WI38 (cell line): ENCODE measurements at regions not wholly inside any gene's neighbourhood (a gene's known extent, or its start where the extent isn't known, plus 50 kb on each side); places are given as distances from the start of the nearest gene placed in this dataset.

ENCODE experiments used
- H3K4me3 ChIP-seq: 2 replicates; pipeline ENCODE4 v1.5.1; 2011; ENCODE audit warnings: low read depth, mild to moderate bottlenecking, control low read depth, low read length
- TF ChIP-seq, protein P1 (sequence below): IDR thresholded peaks from 2 replicates; pipeline ENCODE4 v1.5.1; 2012; ENCODE audit warnings: low read depth, mild to moderate bottlenecking, control low read depth, low read length

DNA sequence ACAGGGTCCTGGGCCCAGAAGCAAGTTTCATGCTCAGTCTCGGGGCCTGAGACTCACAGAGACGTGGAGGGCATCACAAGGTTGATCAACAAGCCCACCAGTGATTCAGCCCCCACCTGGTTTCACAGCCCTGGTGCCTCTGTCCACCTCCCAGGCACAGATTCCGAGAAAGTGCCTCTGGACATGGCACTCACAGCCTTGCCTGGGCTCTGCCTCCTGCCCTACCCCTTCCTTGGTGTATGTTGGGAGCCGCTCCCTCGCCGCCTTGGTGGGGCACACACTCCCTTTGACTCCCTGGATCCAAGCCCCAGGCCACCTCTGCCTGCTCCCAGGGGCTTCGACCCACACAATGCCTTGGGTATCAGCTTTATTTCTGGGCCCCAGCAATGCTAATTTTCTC is 200.8 kb upstream of the PPP2R2D start:
- H3K4me3 ChIP-seq = no peak overlapping the region
- TF ChIP-seq, protein P1, sequence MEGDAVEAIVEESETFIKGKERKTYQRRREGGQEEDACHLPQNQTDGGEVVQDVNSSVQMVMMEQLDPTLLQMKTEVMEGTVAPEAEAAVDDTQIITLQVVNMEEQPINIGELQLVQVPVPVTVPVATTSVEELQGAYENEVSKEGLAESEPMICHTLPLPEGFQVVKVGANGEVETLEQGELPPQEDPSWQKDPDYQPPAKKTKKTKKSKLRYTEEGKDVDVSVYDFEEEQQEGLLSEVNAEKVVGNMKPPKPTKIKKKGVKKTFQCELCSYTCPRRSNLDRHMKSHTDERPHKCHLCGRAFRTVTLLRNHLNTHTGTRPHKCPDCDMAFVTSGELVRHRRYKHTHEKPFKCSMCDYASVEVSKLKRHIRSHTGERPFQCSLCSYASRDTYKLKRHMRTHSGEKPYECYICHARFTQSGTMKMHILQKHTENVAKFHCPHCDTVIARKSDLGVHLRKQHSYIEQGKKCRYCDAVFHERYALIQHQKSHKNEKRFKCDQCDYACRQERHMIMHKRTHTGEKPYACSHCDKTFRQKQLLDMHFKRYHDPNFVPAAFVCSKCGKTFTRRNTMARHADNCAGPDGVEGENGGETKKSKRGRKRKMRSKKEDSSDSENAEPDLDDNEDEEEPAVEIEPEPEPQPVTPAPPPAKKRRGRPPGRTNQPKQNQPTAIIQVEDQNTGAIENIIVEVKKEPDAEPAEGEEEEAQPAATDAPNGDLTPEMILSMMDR = no peak

DNA sequence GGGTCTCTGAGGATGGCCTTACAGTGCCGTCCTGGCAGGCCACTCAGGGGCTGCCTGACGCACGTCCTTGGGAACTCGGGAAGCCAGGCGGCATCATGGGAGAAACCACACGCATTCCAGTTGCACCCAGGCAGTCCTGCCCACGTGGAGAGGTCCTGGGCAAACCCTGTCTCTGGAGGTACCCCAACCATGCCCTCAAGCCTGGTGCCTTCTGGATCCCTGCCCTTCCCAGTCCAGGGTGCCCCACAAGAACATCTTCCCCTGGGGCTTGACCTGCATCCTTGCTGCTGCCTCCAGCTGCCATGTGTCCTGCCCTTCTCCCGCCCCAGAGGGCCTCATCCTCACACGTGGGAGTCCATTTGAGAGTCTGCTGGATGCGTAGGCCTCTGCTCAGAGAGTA is 200.3 kb upstream of the PPP2R2D start:
- no peak overlapping the region for H3K4me3 ChIP-seq
- TF ChIP-seq, protein P1 = no peak

GRCh38 chr10:131701131-131701947 is 199.5 kb upstream of the PPP2R2D start:
- TF ChIP-seq, protein P1 = no peak
- H3K4me3 ChIP-seq = no peak overlapping the region

DNA sequence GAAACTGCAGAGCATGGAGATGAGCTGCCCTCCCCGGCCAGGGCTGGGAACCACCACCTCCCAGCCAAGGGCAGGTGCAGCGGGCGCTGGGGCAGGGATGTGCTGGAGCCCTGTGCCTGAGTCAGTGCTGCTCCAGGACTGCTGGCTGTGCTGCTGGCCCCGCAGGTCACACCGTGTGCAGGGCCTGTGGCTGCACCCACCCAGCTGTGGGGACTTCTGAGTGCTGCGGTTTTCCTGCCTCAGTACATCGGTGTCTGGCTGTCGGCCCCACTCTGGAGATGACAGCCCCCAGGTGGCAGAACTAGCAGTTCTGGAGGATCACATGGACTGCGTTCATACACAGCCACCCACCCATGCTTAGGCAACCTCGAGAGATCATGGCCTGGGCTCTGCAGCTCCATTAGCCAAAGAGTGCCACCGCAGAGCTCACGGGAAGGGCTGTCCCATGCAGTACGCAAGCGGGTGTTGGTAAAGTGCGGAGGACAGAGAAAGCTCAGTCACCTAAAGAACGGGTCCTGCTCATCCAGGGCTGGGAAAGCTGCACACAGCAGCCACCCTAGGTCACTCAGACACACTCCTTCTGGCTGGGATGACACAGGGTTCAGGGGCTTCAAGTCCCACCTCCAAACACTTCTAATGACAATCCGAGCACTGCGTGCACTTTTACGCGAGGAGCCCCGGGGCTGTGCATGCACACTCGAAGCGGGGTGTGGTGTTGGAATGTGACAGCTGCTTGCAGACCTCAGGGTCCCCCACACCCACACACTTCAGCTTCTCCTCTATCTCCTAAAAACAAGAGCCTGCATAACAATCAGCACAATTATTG is 198.1 kb upstream of the PPP2R2D start:
- H3K4me3 ChIP-seq = no peak overlapping the region
- TF ChIP-seq, protein P1 = no peak

- no peak overlapping the region for H3K4me3 ChIP-seq
- TF ChIP-seq, protein P1 = no peak
Measured at GRCh38 chr10:131703541-131703940, 197.3 kb upstream of the PPP2R2D start.

DNA sequence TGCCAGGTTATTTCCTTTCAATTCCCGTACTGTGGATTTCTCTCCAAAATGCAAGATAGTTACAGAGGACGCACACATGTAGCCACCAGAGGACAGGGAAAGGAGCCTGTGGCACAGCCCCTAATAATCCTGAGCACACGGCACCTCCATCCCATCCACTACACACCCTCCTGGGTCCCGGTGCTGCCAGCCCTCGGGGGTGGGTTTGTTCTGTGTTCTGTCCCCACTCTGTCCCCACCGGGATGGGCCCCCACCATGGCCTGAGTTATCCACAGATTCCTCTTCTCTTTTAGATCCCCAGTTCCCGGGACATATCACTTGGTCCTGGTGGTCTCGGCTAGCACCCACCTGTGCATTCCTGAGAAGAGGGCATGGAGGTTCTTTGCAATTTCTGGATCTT is 196.9 kb upstream of the PPP2R2D start:
- TF ChIP-seq, protein P1 = no peak
- no peak overlapping the region for H3K4me3 ChIP-seq

GRCh38 chr10:131706476-131706875 is 194.3 kb upstream of the PPP2R2D start:
- no peak overlapping the region for H3K4me3 ChIP-seq
- TF ChIP-seq, protein P1 = no peak
